Kidney (tissue), 13 donors: ENCODE measurements at regions not wholly inside any gene's neighbourhood (a gene's known extent, or its start where the extent isn't known, plus 50 kb on each side); places are given as distances from the start of the nearest gene placed in this dataset.
"Not testable (repeated sequence)": the region's sequence is repeated elsewhere in the genome, so short reads cannot be mapped to it uniquely, and the experiment has no call there.

Experiments used
- DNase-seq, 5 donors: peaks; one replicate each; pipeline ENCODE4 v3.0.0-alpha.2; 2013 to 2020
- FAIRE-seq: peaks from 2 replicates; lab custom pipeline; 2012; peaks lifted over from hg19 to GRCh38; lab: Jason Lieb, UNC
- H3K27ac ChIP-seq, 2 donors: one replicate each; pipeline ENCODE4 v1.7.0; 2013; ENCODE audit warnings: low read depth in 2 of 2, low read length in 2 of 2, inconsistent platforms in 1 of 2
- H3K27me3 ChIP-seq: one replicate; pipeline ENCODE4 v1.7.1; 2013; ENCODE audit warnings: low read length, inconsistent platforms; ENCODE audit not compliant: control insufficient read depth, insufficient read depth
- H3K36me3 ChIP-seq, 3 donors: one replicate each; pipeline versions ENCODE4 v1.7.0 to v1.7.1; 2013; ENCODE audit warnings: low read length in 3 of 3, control low read depth in 1 of 3, inconsistent platforms in 1 of 3; ENCODE audit not compliant: insufficient read depth in 3 of 3, control insufficient read depth in 2 of 3
- H3K4me1 ChIP-seq, 3 donors: one replicate each; pipeline versions ENCODE4 v1.7.0 to v1.7.1; 2013; ENCODE audit warnings: low read length in 3 of 3, inconsistent platforms in 1 of 3, low read depth in 1 of 3; ENCODE audit not compliant: control insufficient read depth in 2 of 3, insufficient read depth in 2 of 3
- H3K4me3 ChIP-seq, 3 donors: one replicate each; pipeline versions ENCODE4 v1.7.0 to v1.8.1; 2013; ENCODE audit warnings: low read length in 3 of 3, control low read depth in 1 of 3, inconsistent platforms in 1 of 3
- H3K9ac ChIP-seq, 3 donors: one replicate each; pipeline versions ENCODE4 v1.7.0 to v1.7.1; 2013; ENCODE audit warnings: low read length in 3 of 3, control low read depth in 1 of 3, inconsistent platforms in 1 of 3
- H3K9me3 ChIP-seq, 3 donors: one replicate each; pipeline versions ENCODE4 v1.7.0 to v1.7.1; 2013; ENCODE audit warnings: low read length in 3 of 3, control low read depth in 1 of 3, inconsistent platforms in 1 of 3; ENCODE audit not compliant: control insufficient read depth in 2 of 3, insufficient read depth in 1 of 3
- CTCF ChIP-seq: IDR thresholded peaks from 3 replicates; pipeline ENCODE4 v1.5.1; 2012; ENCODE audit warnings: mild to moderate bottlenecking, moderate library complexity, borderline replicate concordance; ENCODE audit not compliant: insufficient read depth; ENCODE audit errors: extremely low read depth
- intact Hi-C: fragments of 100-400 bp; cut with DNase I; formaldehyde crosslinking; loops from one replicate; pipeline ENCODE4 v1.11.1; 2022
- donor health status: control.
- donor health status: control.
- donor health status: control.
- donor health status: control.
- donor health status: control.
- donor health status: DM: yes; HTN: yes; CAD: no.
- donor health status: Normal renal cell carcinoma (clear cell type).

- TF ChIP-seq CTCF, result no peak
- intact Hi-C loops, result loop anchor here (10.0 kb wide), 1 partner anchor 145 kb away; no protein-coding TSS in a partner anchor
Observed at GRCh38 chr7:131039836-131040235, 287.8 kb upstream of the MKLN1 start.

DNA sequence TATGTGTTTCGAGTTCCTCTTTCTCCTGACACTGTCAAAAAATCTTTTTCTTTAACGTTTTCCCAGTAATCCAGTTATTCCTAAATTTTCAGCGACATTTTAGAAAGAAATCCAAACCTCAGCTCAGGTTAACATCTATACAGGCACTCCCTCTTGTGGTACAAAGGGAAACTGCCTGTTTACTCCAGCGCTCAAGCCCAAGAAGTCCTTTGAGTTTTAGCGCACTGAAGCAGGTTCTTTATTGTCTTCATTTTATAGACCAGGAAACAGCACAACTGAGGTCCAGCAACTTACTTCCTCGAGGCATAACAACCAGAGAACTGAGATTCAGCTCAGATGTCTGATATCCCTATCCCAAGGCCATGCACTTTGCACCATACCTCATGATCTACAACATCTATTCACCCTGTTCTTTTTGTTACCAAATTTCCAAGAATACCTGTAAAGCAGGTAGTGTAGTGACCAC lies 287.2 kb upstream of the MKLN1 start:
- peak; percentile 93 for TF ChIP-seq CTCF
- H3K27me3 ChIP-seq, result no peaks in the 10 kb centered on the region
- peaks cover 0 to 3% (median 0%) of the 10 kb centered on the region in 3 donors for H3K36me3 ChIP-seq
- peak; percentile 76 for FAIRE-seq
- no peak overlapping the region for H3K4me3 ChIP-seq
- intact Hi-C loops, result loop anchor here (10.0 kb wide), 1 partner anchor 146 kb away; no protein-coding TSS in a partner anchor
- no peaks in the 10 kb centered on the region for H3K9me3 ChIP-seq
- peaks cover 0 to 7% (median 3%) of the 10 kb centered on the region in 3 donors for H3K4me1 ChIP-seq
- peak overlapping the region in 1 of 3 donors; percentile 35 for H3K9ac ChIP-seq
- H3K27ac ChIP-seq, result peak overlapping the region in 1 of 2 donors; percentile 9
- DNase-seq, result peak in 4 of 5 donors; percentile 50 to 84 (median 67)

More at GRCh38 chr7:131039836-131040235, 287.8 kb upstream of the MKLN1 start:
- DNase-seq, result no peak
- Histone ChIP-seq H3K27me3 (no peaks in the 10 kb centered on the region), H3K9me3 (no peaks in the 10 kb centered on the region), H3K9ac (no peak overlapping the region), H3K27ac (no peak overlapping the region), H3K4me3 (no peak overlapping the region), H3K4me1 (peaks cover 0 to 8% (median 3%) of the 10 kb centered on the region in 3 donors), H3K36me3 (no peaks in the 10 kb centered on the region)
- FAIRE-seq, result no peak

DNA sequence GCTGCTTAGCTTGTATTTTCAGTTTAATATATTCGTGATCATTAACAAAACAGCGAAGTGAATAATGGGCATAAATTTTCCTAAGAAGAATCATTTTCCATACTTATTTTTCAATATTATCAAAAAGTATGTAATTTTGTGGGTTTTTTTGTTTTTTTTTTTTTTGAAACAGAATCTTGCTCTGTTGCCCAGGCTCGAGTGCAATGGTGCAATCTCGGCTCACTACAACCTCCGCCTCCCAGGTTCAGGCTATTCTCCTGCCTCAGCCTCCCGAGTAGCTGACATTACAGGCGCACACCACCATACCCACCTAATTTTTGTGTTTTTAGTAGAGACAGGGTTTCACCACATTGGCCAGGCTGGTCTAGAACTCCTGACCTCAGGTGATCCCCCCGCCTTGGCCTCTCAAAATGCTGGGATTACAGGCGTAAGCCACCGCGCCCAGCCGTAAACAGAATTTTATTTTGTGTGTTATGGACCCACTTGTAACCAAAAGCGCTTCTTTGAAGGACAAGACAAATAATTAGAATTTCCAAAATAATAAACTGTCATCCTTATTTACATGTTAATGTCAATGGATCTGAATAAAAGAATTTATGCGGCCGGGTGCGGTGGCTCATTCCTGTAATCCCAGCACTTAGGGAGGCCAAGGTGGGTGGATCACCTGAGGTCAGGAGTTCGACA lies 286.5 kb upstream of the MKLN1 start:
- not testable (repeated sequence) for H3K27ac ChIP-seq, H3K4me3 ChIP-seq, H3K4me1 ChIP-seq, FAIRE-seq, H3K27me3 ChIP-seq, H3K9me3 ChIP-seq, DNase-seq, H3K36me3 ChIP-seq
- intact Hi-C loops, result loop anchor here (10.0 kb wide), 1 partner anchor 146 kb away; no protein-coding TSS in a partner anchor
- H3K9ac ChIP-seq, result peak overlapping the region in 1 of 3 donors; percentile 35
